ENCODE measurements at regions not wholly inside any gene's neighbourhood (a gene's known extent, or its start where the extent isn't known, plus 50 kb on each side); places are given as distances from the start of the nearest gene placed in this dataset.

DNA sequence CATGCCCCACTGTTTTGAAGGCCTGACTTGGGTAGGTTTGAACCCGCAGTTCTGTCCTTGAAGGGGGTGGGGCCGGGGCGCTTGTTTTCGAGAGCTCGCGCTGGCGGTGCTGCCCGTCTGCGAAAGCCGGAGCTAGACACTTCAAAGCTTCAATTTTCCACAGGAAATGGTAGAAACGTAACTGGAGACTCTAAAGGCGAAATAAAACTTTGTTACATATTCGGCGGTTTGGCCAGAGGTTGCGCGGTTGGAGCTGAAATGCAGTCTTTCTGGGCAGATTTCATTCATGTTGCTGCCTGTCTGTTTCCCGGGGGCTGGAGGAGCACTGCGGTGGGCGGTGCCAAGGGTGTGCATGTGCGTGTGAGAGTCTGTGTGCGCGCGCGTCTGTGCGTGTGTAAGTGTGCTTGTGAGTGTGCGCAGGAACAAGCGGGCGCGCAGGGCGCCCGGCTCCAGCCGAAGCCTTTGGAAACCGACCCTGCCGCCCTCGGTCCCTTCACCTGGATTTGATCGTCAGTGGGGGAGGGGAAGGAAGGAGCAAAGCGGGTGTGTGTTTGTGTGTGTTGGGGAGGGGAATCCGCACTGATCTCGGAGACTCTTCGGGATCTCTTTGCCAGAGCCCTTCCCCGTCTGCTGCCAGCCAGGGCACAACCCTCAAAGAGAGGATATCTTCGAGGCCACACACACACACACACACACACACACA lies 227.7 kb upstream of the CRY1 start:
- no peak for DNase-seq (ENCODE audit: low spot score)

DNA sequence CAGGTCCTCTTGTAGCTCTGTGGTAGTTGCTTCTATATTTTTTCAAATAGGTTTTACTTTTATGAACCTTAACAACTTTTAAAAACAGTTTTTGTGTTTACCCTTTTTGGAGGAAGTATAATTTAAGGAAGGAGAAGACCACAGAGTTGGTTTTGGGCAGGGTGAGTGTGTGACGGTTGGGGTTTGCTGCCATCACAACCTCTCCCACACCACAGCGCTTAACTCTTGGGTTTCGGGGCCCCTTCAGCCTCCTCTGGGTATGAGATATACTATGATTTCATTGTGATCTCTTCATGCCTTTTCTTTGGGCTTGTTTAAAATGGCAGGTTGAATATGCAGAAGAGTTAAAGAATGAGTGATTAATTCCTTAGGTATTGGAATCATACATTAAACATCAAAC lies 228.7 kb upstream of the CRY1 start:
- DNase-seq (ENCODE audit: low spot score), result no peak

DNA sequence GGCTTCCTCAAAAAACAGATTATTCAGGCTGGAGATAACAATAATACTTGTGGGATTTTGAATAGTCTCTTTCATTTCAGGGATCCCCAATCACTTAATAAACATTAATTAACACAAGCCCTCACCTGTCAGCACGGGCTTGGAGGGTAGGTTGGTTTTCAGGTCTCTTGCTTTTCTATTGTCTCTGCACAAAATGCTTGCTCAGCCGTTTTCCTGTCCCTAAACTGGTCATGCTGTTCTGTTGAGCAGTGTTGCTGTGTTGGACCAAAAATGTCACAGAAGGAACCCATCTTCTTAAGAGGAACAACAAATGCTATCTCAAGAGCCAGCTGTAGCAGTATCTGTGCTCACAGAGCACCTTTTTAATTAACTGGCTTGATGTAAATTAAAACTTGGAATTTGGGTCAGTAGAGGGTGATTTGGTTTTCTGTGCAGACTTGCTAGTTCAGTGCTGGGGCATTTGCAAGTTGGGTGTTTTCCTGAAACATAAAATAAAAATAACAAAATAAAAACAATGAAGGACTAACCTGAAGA lies 231.8 kb upstream of the CRY1 start:
- no peak for DNase-seq (ENCODE audit: low spot score)

DNA sequence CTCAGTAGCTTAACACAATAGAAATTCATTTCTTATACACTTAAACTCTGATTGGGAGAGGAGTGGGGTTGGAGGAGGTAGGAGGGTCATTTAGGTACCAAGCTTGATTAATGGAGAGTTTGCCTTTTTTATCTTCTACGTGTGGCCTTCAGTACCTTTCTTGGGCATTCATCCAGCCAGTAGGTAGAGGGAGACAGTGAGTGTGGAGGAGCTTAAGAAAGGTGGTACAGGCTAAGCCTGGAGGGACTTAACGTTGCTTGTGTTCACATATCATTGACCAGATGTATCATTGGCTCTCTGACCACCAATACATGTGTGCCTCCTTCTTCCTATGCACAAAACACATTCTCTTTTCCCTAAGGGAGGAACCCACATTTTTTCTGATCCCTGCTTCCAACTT lies 232.9 kb upstream of the CRY1 start:
- DNase-seq (ENCODE audit: low spot score), result no peak

DNA sequence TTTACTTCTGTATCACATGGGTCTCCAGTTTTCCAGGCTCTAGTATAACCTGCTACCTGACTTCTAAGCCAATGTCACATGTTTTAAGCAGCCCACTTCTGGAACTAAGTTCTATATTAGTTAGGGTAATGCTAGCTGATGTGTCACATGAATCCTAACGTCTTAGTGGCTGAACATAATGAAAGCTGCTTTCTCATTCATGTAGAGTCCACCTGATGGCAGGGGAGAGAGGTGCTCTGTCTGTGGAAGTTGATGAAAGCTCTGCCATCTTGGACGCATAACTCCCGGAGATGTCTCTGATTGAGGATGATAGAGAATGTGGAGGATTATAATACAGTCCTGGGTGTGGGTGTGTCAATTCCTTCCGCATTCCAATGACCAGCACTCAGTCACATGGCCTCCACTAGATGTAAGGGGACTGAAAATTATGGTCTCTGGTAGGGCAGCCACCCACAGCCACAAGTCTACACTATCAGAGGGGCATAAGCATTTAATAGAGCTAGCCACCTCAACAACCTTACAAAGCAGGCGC lies 234.4 kb upstream of the CRY1 start:
- DNase-seq (ENCODE audit: low spot score), result no peak

DNA sequence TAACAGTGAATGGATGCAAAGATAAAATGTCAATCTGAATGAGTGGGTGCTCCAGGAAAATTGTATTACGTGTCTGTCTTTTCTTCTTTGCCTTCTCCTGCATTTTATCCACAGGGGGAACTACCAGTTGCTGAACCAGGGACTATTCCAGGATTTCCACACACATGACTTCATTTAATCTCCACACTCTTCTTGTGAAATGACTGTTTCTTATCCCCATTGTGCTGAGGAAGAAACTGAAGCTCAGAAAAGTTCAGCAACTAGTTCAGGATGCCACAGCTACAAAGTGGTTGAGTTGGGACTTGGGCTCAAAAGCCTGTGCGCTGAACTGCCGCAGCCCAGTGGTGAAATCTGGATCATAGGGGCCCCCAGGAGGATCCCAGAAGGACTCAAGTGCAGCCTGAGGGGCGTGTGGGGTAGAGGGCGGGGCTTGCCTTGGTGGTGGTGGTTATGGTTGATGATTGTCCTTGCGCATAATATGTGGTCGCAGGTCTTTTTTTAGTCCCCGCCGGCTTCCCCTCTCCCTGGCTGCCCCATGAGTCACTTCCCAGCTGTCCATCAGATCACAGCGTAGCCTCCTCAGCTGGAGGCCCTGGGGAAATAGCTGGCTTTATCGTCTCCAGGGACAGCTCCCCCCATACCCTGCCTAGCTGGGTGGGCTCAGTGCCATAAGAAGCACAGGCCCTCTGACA lies 235.2 kb upstream of the CRY1 start:
- no peak for DNase-seq (ENCODE audit: low spot score)

DNA sequence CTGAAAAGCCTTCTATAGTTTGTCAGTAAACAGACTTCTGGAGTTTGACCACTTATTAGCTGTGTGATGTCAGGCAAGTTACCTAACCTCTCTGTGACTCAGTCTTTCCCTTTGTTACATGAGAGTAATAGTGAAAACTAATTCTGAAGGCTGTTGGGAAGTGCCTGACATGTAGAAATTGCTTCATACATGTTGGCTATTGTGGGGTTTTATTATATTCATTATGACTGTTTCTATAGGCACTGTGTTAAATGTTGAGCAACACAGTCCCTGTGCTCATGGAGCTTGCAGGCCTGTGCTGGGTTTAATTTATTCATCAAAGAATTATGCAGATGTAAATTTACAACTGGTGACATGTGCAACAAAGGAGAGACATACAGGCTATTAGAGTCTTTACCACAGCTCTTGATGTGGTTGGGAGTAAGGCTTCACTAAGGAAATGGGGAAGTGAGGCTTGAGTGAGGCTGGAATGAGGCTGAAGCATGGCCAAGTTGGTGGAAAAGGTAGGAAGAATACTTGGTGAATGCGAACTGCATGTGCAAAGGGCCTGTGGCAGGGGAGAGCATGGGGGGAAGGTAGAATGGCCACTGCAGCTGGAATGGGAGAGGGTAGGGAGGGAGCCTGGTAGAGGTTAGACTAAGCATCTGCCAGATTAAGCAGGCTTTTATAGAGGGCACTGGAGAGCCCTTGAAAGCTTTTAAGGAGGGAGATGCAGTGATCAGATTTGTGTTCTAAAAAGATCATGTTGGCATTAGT lies 236.4 kb upstream of the CRY1 start:
- no peak for DNase-seq (ENCODE audit: low spot score)

DNA sequence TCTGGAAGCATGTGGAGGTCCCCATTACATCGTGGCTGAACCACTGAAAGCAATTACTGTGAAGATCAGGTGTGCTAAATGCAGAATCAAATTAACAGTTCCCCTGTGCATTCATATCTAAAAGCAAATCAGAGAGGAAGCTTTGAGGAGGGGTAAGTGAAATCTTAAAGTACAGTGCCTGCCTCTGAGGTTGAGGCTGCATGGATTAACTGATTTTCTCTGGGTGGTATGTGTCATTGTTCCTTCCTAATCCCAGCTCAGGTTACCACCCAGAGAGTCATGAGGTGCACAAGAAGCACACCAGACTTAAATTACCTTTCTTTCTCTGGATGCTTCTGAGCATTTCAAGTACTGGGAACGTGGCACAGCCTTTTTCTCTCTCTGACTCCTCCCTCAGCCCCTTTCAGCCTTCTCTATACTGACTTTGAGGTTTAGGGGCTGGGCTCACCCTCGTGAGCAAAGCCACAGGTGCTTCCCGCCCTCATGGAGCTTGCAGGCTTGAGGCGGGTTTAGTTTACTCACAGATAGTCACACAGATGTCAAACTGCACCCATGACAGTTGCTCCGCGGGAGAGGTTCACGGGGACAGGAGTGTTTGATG lies 237.6 kb upstream of the CRY1 start:
- DNase-seq (ENCODE audit: low spot score), result no peak

DNA sequence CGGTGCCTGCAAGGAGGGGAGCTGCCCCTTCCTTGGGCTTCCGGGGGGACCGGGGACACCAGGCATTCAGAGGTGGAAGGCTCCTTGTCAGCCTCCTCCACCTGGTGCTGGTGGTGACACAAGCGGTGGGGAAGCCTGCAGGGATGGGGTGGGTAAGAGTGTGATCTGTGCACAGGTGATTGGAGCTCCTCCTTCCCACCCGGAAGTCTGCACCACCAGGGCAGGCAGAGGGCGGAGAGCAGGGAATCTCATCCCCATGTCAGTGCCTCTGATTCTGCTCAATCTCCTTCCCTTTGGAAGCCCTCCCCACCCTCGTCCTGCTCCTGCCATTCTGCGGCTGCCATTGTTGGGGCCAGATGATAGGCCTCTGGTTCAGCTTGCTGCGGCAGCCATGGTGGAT lies 238.1 kb upstream of the CRY1 start:
- DNase-seq (ENCODE audit: low spot score), result no peak

DNA sequence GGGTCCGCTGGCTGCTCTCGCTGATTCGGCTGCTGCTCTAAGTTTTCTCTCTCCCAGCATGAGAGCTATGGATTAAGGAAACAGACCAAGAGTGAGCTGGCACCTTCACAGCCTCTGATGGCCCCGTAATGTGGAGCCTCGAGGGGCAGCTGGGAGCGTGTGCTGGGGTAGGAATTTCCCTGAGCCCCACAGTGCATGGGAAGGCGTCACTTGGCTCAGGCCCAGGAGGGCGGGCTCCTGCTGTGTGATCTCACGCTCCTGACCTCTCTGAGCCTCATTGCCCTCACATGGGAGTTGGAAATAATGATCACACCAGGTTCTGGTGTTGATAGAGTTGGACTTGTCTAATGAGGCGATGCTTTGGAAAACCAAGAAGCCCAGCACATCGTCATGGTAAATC lies 238.6 kb upstream of the CRY1 start:
- DNase-seq (ENCODE audit: low spot score), result no peak

DNA sequence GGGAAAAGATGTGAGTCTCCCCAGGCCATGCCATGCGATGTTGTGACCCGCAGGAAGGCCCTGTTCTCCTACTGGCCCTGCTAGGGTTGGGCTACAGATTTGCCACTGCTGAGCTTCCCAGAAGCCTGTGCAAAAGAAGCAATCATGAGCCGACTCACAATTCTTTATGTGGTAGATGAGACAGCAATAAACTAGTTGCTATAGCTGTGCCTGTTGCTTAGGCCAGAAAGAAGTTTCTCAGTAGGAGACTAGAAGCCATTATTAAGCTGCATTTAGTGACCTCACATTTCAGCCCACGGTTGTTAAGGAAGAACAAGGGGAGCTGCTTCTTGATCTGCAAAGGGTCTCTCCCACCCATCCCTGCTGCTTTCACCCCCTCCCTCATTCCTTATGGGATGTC lies 239.4 kb upstream of the CRY1 start:
- DNase-seq (ENCODE audit: low spot score), result no peak

DNA sequence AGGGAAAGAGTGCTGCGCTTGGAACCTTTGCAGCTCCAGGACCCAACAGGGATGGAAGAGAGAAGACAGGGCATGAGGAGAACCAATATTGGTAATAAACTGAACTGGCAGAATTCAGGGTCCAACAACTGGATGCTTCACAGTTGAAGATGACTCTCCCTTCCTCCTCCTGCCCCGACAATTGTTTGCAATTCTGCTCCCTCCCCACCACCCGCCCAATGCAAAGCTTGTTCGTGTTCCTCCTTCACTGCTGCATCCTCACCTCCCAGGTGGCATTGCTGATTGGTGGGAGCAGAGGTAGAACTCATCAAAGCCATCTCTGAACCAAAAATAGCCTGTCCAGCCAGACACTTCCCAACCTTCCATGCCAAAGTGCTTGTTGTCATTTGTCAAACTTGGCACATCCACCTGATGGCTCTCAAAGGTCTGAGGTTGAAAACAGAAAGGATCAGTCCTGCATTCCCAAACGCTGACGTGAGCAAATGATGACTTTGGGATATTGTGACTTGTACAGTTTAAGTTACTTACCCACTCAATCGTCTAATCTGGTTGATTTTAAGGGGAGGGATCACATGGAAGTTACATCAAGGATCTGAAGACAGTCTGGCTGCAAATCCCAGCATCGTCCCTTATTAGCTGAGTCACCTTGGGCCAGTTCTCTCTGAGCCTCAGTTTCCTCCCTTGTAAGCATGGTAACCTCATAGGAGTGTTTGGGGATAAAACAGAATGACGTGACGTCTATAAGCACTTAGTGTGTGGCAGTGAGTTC lies 242.6 kb upstream of the CRY1 start:
- no peak for DNase-seq (ENCODE audit: low spot score)

DNA sequence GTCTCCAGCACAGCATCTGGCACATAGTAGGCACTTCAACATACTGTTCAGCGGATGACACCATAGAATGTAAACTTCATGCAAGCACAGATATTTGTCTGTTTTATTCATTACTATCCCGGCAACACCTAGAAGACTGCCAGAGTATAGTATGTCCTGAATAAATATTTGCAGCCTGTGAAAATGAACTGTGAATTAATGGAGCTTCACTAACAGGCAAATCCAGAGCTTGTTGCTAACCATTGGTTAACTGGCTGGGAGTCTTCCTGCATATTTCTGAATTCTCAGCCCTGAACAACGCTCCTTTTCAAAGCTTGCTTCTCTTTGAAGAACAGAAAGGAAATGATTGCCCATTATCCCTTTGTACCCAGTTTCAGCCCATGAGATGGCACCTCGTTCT lies 243.3 kb upstream of the CRY1 start:
- no peak for DNase-seq (ENCODE audit: low spot score)

DNA sequence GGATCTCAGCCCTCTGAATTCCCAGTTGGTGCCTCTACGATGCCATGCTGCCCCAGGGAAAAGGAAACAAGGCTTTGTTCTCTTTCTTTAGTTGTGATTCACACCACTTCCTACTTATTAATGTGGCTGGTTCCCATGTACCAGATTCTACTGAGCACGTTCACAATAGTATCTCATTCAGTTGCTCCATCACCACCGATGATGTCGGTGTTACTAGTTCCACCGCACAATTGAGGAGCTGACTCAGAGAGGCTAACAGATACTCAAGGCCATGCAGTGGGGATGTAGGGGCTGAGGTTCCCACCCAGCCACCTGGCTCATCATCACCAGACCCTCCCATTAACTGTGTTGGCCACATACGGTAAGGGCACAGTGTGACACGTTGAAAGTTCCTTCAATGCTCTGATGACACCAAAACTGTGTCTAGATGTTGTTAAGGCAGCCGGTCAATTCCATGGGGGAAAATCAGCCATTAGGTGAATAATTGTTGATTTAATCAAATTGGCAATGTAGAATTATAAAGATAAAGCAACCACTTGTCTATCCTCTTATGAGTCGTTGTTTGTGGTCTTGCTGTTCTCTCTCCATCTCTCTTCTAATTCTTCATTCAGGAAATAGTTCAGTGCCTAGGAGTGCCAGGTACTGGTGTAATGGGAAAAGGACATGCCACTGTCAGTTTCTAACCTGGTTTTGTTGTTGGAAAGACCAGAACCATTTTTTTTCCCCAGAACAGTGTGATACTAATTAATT lies 244.2 kb upstream of the CRY1 start:
- no peak for DNase-seq (ENCODE audit: low spot score)

DNA sequence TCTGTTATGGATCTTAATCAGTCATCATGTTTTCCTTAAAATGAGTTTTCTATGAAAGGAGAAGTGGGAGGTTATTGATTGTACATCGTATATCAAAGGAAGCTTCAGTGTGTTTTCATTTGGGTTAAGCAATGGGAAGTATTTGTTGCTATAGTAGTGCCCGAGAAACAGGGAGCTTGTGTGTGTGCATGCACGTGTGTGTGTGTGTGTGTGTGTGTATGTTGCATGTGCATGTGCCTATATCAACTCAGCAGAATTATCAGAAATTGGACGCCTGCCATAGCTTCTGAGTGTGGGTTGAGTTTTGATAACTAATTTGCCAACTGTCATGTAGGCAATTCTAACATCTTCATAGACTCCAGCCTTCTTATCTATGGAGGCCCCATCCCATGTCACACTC lies 246.1 kb upstream of the CRY1 start:
- DNase-seq (ENCODE audit: low spot score), result no peak

DNA sequence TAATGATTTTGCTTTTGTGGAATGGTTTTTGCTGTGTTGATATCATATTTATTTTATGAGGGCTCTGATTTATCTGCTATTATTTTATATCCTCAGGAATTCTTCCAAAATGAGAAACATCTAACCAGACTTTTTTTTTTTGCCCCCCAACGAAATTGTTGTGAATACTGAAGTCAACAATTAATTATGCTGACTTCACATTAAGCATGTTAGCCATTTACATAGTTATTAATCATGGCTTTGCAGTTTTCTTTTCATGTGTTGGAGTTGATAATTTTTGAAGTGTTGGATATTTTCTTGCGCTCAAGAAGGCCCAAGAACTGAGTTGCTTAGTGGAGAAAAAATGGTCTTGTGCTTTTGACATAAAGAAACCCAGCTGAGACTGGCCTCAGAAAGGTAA lies 246.6 kb upstream of the CRY1 start:
- no peak for DNase-seq (ENCODE audit: low spot score)

DNA sequence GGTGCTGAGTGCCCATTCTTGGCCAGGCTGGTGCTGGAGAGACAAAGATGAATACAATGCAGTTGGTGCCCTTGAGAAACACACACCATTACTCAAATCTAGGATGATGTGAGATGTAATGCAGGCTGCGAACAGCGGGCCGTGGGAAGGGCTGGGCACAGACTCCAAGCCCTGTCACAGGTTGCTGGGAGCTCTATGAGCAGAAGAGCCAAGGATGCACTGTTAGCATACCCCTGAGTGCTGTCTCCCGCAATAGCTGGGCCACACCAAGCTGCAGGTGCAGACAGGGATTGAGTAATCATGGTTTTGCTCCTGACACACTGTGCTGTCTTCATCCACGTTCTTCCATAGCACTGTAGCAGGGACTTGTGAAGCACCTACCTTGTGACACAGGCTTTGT lies 247.5 kb upstream of the CRY1 start:
- DNase-seq (ENCODE audit: low spot score), result no peak

DNA sequence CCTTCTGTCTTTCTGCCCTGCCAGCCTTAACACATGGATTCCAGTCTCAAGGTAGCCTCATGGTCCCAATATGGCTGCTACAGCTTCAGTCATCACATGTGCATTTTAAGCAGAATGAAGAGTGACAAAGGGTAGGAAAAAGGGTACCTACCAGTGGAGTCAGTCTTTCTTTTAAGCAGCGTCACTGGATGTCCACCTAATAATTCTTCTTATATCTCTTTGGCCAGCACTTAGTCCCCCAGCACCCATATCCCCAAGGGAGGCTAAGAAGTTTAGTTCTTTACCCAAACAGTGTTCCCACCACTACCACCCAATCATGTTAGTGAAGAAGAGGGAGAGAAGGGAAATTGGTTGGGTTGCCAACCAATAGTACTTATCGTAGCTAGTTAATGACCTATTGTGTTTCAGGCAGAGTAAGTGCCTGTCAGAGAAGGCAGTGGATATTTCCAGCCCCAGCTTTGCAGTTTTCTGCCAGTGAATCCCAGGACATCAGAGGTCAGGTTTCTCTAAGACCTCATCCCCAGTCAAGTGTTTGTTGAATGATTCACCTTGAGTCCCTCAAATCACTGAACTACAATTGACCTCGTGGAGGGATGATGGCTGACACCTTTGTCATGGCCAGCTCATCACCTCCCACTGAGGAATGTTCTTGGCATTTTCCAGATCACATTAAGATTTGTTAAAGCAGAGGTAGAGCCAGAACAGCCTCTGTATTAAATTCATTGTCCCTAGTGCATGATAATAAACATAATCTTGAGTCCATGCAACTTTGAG lies 250.9 kb upstream of the CRY1 start:
- no peak for DNase-seq (ENCODE audit: low spot score)

DNA sequence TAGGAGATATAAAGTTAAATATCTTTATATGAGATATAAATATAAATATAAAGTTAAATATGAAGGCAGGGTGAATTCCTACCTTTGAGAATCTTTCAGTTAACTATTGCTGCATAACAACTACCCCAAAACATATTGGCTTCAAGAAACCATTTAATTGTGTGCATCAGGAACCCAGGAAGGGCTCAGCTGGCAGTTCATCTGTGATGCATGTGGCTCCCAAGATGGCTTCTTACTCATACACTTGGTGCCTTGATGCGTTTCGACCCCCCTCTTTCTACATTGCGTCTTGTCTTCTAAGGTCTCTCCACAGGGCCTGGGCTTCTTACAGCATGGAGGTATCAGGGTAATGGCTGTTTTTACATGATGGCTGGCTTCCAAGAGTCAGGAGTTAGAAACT lies 253.9 kb upstream of the CRY1 start:
- DNase-seq (ENCODE audit: low spot score), result no peak
